Right lobe of liver (tissue), 4 donors: ENCODE measurements at regions not wholly inside any gene's neighbourhood (a gene's known extent, or its start where the extent isn't known, plus 50 kb on each side); places are given as distances from the start of the nearest gene placed in this dataset.

Experiments
- POLR2A ChIP-seq: fragments of 450-650 bp; IDR thresholded peaks from one replicate; pipeline ENCODE4 v1.6.1; 2017; ENCODE audit warnings: antibody characterized with exemption, mild to moderate bottlenecking
- TF ChIP-seq, protein P1 (sequence below), 4 donors: fragments of 200-600 bp in 3 of 4; fragments of 450-650 bp in 1 of 4; IDR thresholded peaks; one replicate each; pipeline versions ENCODE4 v1.5.1 to v1.8.0; 2016 to 2022; ENCODE audit warnings: antibody characterized with exemption in 4 of 4, mild to moderate bottlenecking in 2 of 4
- donor health status: DM: no; HTN: no; CAD: no.
- donor health status: DM: no; HTN: no; CAD: no.
- donor health status: DM: no; HTN: yes; CAD: no.

DNA sequence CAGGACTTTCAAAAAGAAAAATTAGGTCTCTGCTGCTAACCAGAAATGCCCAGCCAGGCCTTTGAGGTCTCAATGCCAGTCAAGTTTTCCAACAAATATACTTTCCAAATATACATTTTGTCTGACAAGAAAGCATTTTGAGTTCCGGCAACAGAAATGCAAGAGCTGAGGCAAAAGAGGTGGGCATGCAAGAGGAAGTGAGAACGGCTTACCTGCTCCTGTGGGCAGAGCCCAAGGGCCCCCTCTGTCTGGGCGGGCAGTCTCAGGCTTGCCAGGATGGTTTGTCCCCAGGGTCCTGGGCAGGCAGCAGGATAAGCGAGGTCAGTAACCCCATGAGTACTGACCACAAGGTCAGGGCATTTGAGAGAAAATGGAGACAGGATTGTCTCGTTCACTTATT lies 136.1 kb upstream of the TOPAZ1 start:
- TF ChIP-seq, protein P1, sequence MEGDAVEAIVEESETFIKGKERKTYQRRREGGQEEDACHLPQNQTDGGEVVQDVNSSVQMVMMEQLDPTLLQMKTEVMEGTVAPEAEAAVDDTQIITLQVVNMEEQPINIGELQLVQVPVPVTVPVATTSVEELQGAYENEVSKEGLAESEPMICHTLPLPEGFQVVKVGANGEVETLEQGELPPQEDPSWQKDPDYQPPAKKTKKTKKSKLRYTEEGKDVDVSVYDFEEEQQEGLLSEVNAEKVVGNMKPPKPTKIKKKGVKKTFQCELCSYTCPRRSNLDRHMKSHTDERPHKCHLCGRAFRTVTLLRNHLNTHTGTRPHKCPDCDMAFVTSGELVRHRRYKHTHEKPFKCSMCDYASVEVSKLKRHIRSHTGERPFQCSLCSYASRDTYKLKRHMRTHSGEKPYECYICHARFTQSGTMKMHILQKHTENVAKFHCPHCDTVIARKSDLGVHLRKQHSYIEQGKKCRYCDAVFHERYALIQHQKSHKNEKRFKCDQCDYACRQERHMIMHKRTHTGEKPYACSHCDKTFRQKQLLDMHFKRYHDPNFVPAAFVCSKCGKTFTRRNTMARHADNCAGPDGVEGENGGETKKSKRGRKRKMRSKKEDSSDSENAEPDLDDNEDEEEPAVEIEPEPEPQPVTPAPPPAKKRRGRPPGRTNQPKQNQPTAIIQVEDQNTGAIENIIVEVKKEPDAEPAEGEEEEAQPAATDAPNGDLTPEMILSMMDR (IDR thresholded peaks at IDR 0.05): no peak
- no peak for TF ChIP-seq POLR2A
